GM12872 (cell line): ENCODE measurements at regions not wholly inside any gene's neighbourhood (a gene's known extent, or its start where the extent isn't known, plus 50 kb on each side); places are given as distances from the start of the nearest gene placed in this dataset.

Experiments
- TF ChIP-seq, protein P1 (sequence below): IDR thresholded peaks from 3 replicates; pipeline ENCODE4 v1.5.1; 2011; ENCODE audit warnings: low read depth, mild to moderate bottlenecking, low read length, moderate library complexity; ENCODE audit not compliant: insufficient read depth

DNA sequence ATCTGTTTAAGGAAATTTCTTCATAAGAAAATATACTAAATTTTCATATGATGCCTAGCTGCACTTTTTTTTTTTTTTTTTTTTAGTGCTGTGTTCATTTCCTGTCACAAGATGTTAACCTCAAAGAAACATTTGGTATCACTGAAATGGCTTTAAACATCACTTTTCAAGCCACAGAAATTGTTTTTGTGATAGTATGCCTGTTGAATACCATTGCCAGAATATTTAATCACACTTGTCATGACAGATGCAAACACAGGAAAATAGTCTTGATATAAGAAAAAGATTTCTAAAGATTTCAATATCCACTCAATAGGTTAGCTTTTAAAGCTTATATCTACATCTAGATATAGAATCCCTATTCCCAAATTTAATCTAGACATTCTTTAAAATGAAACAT is 608.5 kb upstream of the AGTR1 start:
- TF ChIP-seq, protein P1, sequence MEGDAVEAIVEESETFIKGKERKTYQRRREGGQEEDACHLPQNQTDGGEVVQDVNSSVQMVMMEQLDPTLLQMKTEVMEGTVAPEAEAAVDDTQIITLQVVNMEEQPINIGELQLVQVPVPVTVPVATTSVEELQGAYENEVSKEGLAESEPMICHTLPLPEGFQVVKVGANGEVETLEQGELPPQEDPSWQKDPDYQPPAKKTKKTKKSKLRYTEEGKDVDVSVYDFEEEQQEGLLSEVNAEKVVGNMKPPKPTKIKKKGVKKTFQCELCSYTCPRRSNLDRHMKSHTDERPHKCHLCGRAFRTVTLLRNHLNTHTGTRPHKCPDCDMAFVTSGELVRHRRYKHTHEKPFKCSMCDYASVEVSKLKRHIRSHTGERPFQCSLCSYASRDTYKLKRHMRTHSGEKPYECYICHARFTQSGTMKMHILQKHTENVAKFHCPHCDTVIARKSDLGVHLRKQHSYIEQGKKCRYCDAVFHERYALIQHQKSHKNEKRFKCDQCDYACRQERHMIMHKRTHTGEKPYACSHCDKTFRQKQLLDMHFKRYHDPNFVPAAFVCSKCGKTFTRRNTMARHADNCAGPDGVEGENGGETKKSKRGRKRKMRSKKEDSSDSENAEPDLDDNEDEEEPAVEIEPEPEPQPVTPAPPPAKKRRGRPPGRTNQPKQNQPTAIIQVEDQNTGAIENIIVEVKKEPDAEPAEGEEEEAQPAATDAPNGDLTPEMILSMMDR, result no peak

DNA sequence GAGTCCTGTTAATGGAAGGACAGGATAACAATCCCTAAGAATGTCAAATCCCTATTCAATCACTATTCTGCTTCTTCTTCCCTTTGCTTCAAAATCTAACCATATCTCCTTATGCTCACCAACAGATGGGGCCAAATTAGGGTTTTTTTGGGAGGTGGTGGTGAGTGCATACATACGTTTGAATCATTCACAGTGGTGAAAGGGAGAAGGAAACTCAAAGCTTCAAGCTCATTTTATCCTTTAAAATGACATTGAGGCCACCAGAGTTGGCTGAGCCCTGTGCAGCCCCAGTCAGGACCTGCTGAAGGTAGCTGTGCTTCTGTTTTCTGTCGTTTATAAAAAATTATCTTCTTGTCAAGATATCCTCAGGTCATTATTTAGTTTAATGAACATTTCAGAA is 607.5 kb upstream of the AGTR1 start:
- TF ChIP-seq, protein P1, result no peak

DNA sequence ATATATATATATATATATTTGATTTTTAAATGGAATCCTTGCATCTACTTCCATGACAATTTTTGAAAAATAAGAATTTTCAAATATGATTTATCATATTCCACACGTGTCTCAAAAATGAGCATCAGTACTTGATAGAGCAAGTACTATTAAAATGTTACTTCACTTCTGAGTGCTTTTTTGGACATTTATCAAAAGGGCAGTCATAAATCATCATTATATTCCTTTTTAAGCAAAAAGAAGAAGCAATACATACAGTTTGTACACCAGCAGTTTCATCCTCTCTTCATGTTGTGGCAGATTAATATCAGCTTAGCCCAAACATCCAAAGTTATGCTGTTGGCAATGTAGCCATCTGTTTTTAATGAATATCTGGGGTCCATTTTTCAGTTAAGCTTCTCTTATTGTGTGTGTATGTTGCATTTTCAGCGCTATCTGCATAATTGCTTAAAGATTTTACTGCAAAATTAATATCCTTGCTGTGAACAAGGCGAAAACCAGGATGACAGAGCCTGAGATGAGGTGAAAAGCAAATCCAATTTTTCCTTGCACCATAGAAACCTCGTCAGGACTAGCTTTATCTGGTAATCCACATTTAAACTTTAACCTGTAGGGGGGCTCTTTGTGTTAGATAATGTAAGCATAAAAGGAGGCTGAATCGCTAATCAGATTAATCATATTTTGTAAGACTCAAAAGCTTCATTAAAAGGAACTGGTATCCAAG is 604.9 kb upstream of the AGTR1 start:
- TF ChIP-seq, protein P1, result no peak

DNA sequence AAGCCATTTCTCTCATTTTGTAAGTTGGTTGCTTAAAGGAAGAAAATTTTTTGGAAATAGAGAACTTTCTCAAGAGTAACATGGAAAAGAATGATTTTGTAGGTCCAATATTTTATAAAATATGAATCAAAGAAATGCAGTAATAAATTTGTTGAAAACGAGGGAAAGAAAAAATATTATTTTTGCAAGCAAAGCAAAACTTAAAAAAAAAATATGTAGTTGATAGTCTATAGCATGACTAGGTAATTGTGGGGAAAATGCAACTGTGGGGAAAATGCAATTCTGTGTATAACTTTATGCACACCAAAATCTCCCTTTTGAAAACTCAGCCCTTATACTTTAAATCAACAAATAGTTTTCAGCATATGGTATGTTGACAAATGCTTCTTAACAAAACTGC is 604.0 kb upstream of the AGTR1 start:
- TF ChIP-seq, protein P1, result no peak

DNA sequence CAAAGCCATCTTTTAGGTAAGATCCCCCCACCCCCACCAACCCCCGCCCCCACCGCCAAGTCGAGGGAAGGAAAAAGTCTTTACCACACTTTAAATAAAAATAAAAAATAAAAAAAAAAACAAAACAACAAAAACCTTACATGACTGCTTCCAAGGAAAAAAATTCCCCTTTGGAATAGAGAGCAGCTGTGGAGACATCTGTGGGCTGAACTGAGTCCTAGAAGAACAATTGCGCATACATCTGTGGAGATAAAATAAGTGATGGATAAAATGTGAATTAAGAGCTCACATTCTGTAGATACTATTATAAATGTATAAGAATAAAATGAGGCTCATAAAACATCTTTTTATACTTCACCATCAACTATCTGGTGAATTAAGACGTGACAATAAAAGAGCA is 601.7 kb upstream of the AGTR1 start:
- TF ChIP-seq, protein P1, result no peak

DNA sequence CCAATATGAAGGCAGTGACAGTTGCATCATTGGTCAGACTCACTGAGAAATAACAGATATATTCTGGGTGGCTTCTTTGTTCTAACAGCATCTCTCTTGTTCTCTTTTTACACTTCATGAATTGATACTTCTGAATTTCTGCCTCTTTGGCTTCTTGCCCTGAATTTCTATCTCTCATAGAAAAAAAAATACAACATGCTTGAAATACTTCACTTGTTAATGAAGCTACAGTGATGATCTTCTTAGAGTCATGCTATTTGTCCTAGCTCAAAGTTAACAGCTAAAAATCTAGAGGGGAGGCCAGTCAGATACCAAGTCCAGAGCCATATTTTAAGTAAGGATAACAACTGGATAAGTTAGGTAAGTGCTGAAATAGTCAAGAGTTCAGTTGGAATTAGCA is 597.2 kb upstream of the AGTR1 start:
- TF ChIP-seq, protein P1, result no peak

DNA sequence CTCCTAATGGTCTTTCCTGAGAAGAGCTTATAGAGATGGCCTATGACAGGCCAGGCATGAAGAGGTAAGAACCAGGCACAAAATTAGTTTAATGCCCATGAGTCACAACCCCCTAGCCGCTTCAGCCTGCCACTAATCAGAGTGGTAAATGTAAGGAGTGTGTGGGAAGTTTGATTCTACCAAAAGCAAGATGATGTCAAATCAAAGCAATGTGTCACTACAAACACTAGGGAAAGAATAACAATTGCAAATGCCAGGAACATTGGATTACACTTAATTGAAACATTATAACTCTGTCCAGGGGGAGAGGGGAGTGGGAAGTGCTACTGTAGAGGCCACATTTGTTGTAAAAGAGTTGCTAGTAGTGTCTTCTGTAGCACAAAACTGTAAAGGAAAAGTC is 596.6 kb upstream of the AGTR1 start:
- TF ChIP-seq, protein P1, result no peak
